Stimulated activated CD8-positive, alpha-beta memory T cell treated with anti-CD3 and anti-CD28 coated beads, Interleukin-4, amount 100 ng/mL, for 1 hour (primary cell): ENCODE measurements at regions not wholly inside any gene's neighbourhood (a gene's known extent, or its start where the extent isn't known, plus 50 kb on each side); places are given as distances from the start of the nearest gene placed in this dataset.

Experiments used
- DNase-seq, 2 donors: peaks; one replicate each; pipeline ENCODE4 v3.0.0-alpha.2; 2020; ENCODE audit warnings: low read depth in 2 of 2, low spot score in 1 of 2

- DNase-seq, result no peak
Observed at GRCh38 chr6:133630651-133631050, 258.3 kb upstream of the TCF21 start.

- DNase-seq, result no peak
Observed at GRCh38 chr6:133631421-133631820, 257.5 kb upstream of the TCF21 start.

GRCh38 chr6:133632206-133632605, 256.7 kb upstream of the TCF21 start:
- DNase-seq, result no peak

GRCh38 chr6:133632906-133633305, 256.0 kb upstream of the TCF21 start:
- no peak for DNase-seq

- no peak for DNase-seq
Observed at GRCh38 chr6:133634474-133634873, 254.4 kb upstream of the TCF21 start.

- no peak for DNase-seq
Observed at GRCh38 chr6:133635447-133635846, 253.5 kb upstream of the TCF21 start.

GRCh38 chr6:133637436-133637835, 251.5 kb upstream of the TCF21 start:
- no peak for DNase-seq

GRCh38 chr6:133637874-133638273, 251.0 kb upstream of the TCF21 start:
- no peak for DNase-seq

GRCh38 chr6:133641104-133641503, 247.8 kb upstream of the TCF21 start:
- DNase-seq, result no peak

- DNase-seq, result no peak
Observed at GRCh38 chr6:133644548-133644891, 244.4 kb upstream of the TCF21 start.

GRCh38 chr6:133644892-133645619, 243.9 kb upstream of the TCF21 start:
- no peak for DNase-seq

GRCh38 chr6:133645966-133646740, 242.8 kb upstream of the TCF21 start:
- DNase-seq, result no peak

GRCh38 chr6:133648581-133648980, 240.3 kb upstream of the TCF21 start:
- DNase-seq, result no peak

GRCh38 chr6:133671376-133671775, 217.5 kb upstream of the TCF21 start:
- DNase-seq, result no peak

- no peak for DNase-seq
Observed at GRCh38 chr6:133673056-133673455, 215.9 kb upstream of the TCF21 start.

- DNase-seq, result no peak
Observed at GRCh38 chr6:133674661-133675060, 214.3 kb upstream of the TCF21 start.

- DNase-seq, result no peak
Observed at GRCh38 chr6:133680994-133681393, 207.9 kb upstream of the TCF21 start.

GRCh38 chr6:133681891-133682290, 207.0 kb upstream of the TCF21 start:
- DNase-seq, result no peak

GRCh38 chr6:133682506-133683307, 206.2 kb upstream of the TCF21 start:
- DNase-seq, result no peak

GRCh38 chr6:133683308-133683580, 205.7 kb upstream of the TCF21 start:
- no peak for DNase-seq

GRCh38 chr6:133683606-133684005, 205.3 kb upstream of the TCF21 start:
- DNase-seq, result no peak
